RWPE2 (cell line): ENCODE measurements at regions not wholly inside any gene's neighbourhood (a gene's known extent, or its start where the extent isn't known, plus 50 kb on each side); places are given as distances from the start of the nearest gene placed in this dataset.

Experiments used
- ATAC-seq: fragments of 200-7000 bp; cut with Tn5 transposase; 3 replicates; pipeline ENCODE4 v1.9.1; 2021; ENCODE audit warnings: low read depth
- DNase-seq: peaks from one replicate; pipeline ENCODE4 v3.0.0-alpha.2; 2020; ENCODE audit warnings: low spot score
- H3K27ac ChIP-seq: fragments of 450-650 bp; 2 replicates; pipeline ENCODE4 v1.5.1; 2017; ENCODE audit warnings: mild to moderate bottlenecking; ENCODE audit not compliant: poor library complexity, severe bottlenecking
- H3K27me3 ChIP-seq: fragments of 250-450 bp; sonication (Bioruptor Pico); 2 replicates; pipeline ENCODE4 v1.5.1; 2021; ENCODE audit warnings: mild to moderate bottlenecking, moderate library complexity; ENCODE audit not compliant: insufficient read depth, poor library complexity, severe bottlenecking
- H3K36me3 ChIP-seq: fragments of 250-450 bp; sonication (Bioruptor Pico); 2 replicates; pipeline ENCODE4 v1.5.1; 2020; ENCODE audit warnings: low read depth, mild to moderate bottlenecking, moderate library complexity
- H3K4me1 ChIP-seq: fragments of 250-450 bp; sonication (Bioruptor Pico); 2 replicates; pipeline ENCODE4 v1.5.1; 2021; ENCODE audit warnings: mild to moderate bottlenecking, moderate library complexity; ENCODE audit not compliant: insufficient read depth, poor library complexity, severe bottlenecking
- H3K4me3 ChIP-seq: fragments of 250-450 bp; sonication (Bioruptor Pico); 2 replicates; pipeline ENCODE4 v1.5.1; 2021; ENCODE audit warnings: mild to moderate bottlenecking, moderate library complexity; ENCODE audit not compliant: severe bottlenecking
- H3K9me3 ChIP-seq: fragments of 250-450 bp; sonication (Bioruptor Pico); 2 replicates; pipeline ENCODE4 v1.5.1; 2021; ENCODE audit warnings: mild to moderate bottlenecking, moderate library complexity; ENCODE audit not compliant: severe bottlenecking
- TF ChIP-seq, protein P1 (sequence below): fragments of 450-650 bp; IDR thresholded peaks from one replicate; pipeline ENCODE4 v1.5.1; 2017; ENCODE audit warnings: mild to moderate bottlenecking, moderate library complexity; ENCODE audit not compliant: poor library complexity, severe bottlenecking

DNA sequence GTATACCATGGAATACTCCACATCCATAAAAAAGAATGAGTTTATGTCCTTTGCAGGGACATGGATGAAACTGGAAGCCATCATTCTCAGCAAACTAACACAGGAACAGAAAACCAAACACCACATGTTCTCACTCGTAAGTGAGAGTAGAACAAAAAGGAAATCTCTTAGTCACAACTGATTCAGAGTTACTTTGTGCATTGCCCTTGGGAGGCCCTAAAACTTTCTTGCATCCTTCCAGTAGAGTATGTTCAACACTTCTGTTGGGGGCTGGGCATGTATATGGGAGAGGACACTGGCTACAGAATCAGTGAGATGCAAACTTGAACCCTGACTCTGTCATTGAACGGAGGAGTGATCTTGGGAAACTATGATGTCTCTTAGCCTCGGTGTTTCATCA is 147.4 kb upstream of the IRX5 start:
- no peak overlapping the region for H3K27ac ChIP-seq
- H3K4me3 ChIP-seq = no peak overlapping the region
- H3K9me3 ChIP-seq = no peaks in the 10 kb centered on the region
- no peak for DNase-seq
- H3K36me3 ChIP-seq = no peaks in the 10 kb centered on the region
- H3K4me1 ChIP-seq = no peaks in the 10 kb centered on the region
- no peak for ATAC-seq
- no peaks in the 10 kb centered on the region for H3K27me3 ChIP-seq
- TF ChIP-seq, protein P1, sequence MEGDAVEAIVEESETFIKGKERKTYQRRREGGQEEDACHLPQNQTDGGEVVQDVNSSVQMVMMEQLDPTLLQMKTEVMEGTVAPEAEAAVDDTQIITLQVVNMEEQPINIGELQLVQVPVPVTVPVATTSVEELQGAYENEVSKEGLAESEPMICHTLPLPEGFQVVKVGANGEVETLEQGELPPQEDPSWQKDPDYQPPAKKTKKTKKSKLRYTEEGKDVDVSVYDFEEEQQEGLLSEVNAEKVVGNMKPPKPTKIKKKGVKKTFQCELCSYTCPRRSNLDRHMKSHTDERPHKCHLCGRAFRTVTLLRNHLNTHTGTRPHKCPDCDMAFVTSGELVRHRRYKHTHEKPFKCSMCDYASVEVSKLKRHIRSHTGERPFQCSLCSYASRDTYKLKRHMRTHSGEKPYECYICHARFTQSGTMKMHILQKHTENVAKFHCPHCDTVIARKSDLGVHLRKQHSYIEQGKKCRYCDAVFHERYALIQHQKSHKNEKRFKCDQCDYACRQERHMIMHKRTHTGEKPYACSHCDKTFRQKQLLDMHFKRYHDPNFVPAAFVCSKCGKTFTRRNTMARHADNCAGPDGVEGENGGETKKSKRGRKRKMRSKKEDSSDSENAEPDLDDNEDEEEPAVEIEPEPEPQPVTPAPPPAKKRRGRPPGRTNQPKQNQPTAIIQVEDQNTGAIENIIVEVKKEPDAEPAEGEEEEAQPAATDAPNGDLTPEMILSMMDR = no peak

DNA sequence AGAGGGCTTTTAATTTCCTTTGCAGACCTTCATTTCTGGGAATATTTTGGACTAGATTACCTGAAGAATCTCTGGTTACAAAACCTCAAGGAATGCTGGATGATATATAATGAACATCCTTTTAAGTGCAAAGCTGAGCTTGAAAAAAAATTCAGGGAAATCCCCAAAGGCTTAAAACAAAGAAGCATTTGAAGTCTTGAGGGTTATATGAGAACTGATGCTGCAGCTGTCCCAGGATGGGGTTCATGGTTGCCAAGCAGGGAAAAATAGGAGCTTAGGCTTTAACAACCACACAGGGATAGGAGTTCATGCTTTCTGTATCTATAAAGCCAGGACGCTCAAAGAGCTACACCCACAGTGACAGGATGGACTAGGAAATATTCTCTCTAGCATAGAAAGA is 150.4 kb upstream of the IRX5 start:
- H3K36me3 ChIP-seq = no peaks in the 10 kb centered on the region
- ATAC-seq = no peak
- no peak for DNase-seq

GRCh38 chr16:54779549-54779948 is 151.1 kb upstream of the IRX5 start:
- ATAC-seq = no peak

More for the DNA sequence above, 150.4 kb upstream of the IRX5 start:
- no peak overlapping the region for H3K4me3 ChIP-seq
- H3K4me1 ChIP-seq = no peaks in the 10 kb centered on the region
- TF ChIP-seq, protein P1 = no peak
- no peaks in the 10 kb centered on the region for H3K27me3 ChIP-seq
- H3K27ac ChIP-seq = no peak overlapping the region
- H3K9me3 ChIP-seq = no peaks in the 10 kb centered on the region

GRCh38 chr16:54774768-54775167 is 155.9 kb upstream of the IRX5 start:
- TF ChIP-seq, protein P1 = no peak
- Histone ChIP-seq H3K27ac (no peak overlapping the region), H3K4me1 (no peaks in the 10 kb centered on the region), H3K9me3 (no peaks in the 10 kb centered on the region), H3K4me3 (no peak overlapping the region), H3K27me3 (no peaks in the 10 kb centered on the region), H3K36me3 (no peaks in the 10 kb centered on the region)
- no peak for ATAC-seq
- DNase-seq = no peak

More at GRCh38 chr16:54779549-54779948, 151.1 kb upstream of the IRX5 start:
- Histone ChIP-seq H3K27ac (no peak overlapping the region), H3K27me3 (no peaks in the 10 kb centered on the region), H3K9me3 (no peaks in the 10 kb centered on the region), H3K4me3 (no peak overlapping the region), H3K36me3 (no peaks in the 10 kb centered on the region), H3K4me1 (no peaks in the 10 kb centered on the region)
- DNase-seq = no peak
- TF ChIP-seq, protein P1 = no peak

GRCh38 chr16:54772400-54772799 is 158.3 kb upstream of the IRX5 start:
- no peaks in the 10 kb centered on the region for H3K9me3 ChIP-seq
- no peak overlapping the region for H3K27ac ChIP-seq
- no peaks in the 10 kb centered on the region for H3K27me3 ChIP-seq
- DNase-seq (no peak), ATAC-seq (no peak)
- H3K4me1 ChIP-seq = no peaks in the 10 kb centered on the region
- TF ChIP-seq, protein P1 = no peak
- H3K36me3 ChIP-seq = no peaks in the 10 kb centered on the region
- no peak overlapping the region for H3K4me3 ChIP-seq
